WTC11 (cell line): ENCODE measurements at regions not wholly inside any gene's neighbourhood (a gene's known extent, or its start where the extent isn't known, plus 50 kb on each side); places are given as distances from the start of the nearest gene placed in this dataset.

Experiments
- ATAC-seq: fragments of 200-7000 bp; cut with Tn5 transposase; 2 replicates; pipeline ENCODE4 v1.10.0; 2021; ENCODE audit warnings: mild to moderate bottlenecking, moderate library complexity
- CTCF ChIA-PET: fragments of 300-600 bp; sonication (Branson Sonifier 250); formaldehyde crosslinking; loops from one replicate; lab custom pipeline; 2021; ENCODE audit warnings: antibody characterized with exemption; lab: Charles Lee
- POLR2A ChIA-PET: fragments of 350-600 bp; sonication (Branson Sonifier 250); formaldehyde crosslinking; loops from one replicate; lab custom pipeline; 2021; ENCODE audit warnings: antibody characterized with exemption; lab: Charles Lee
- DNase-seq: peaks from one replicate; pipeline ENCODE4 v3.0.0; 2021; ENCODE audit warnings: low spot score
- H3K27ac Mint-ChIP-seq: 2 replicates; pipeline ENCODE4 v1.8.0; 2021; ENCODE audit warnings: mixed read lengths
- H3K27me3 Mint-ChIP-seq: 2 replicates; pipeline ENCODE4 v1.8.0; 2021; ENCODE audit warnings: low read depth, mild to moderate bottlenecking, moderate library complexity, mixed read lengths
- H3K36me3 Mint-ChIP-seq: 2 replicates; pipeline ENCODE4 v1.8.0; 2021; ENCODE audit warnings: mixed read lengths
- H3K4me1 Mint-ChIP-seq: 2 replicates; pipeline ENCODE4 v1.8.0; 2022; ENCODE audit warnings: mixed read lengths
- H3K4me3 Mint-ChIP-seq: 2 replicates; pipeline ENCODE4 v1.8.0; 2021; ENCODE audit warnings: mild to moderate bottlenecking, moderate library complexity, mixed read lengths
- H3K9me3 Mint-ChIP-seq: 2 replicates; pipeline ENCODE4 v1.8.0; 2021; ENCODE audit warnings: mixed read lengths
- AFF4 ChIP-seq: sonication (generic); formaldehyde crosslinking; IDR thresholded peaks from 2 replicates; pipeline ENCODE4 v1.8.1; 2023; ENCODE audit warnings: mild to moderate bottlenecking, missing genetic modification reagents, borderline replicate concordance
- ARID4B ChIP-seq: sonication (generic); formaldehyde crosslinking; IDR thresholded peaks from 2 replicates; pipeline ENCODE4 v1.8.0; 2023; ENCODE audit warnings: missing genetic modification reagents, mild to moderate bottlenecking, borderline replicate concordance
- ATF1 ChIP-seq: sonication (generic); formaldehyde crosslinking; IDR thresholded peaks from 2 replicates; pipeline ENCODE4 v1.8.1; 2023; ENCODE audit warnings: mild to moderate bottlenecking, moderate library complexity, missing genetic modification reagents
- EMX1 ChIP-seq: fragments of 250-450 bp; sonication (Bioruptor Pico); IDR thresholded peaks from 2 replicates; pipeline ENCODE4 v1.8.0; 2021; ENCODE audit warnings: mild to moderate bottlenecking
- FOXP4 ChIP-seq: sonication (generic); formaldehyde crosslinking; IDR thresholded peaks from 2 replicates; pipeline ENCODE4 v1.8.0; 2022; ENCODE audit warnings: mild to moderate bottlenecking, missing genetic modification reagents
- IRF1 ChIP-seq: sonication (generic); formaldehyde crosslinking; IDR thresholded peaks from 2 replicates; pipeline ENCODE4 v1.8.0; 2023; ENCODE audit warnings: missing genetic modification reagents
- NFE2L1 ChIP-seq: sonication (generic); formaldehyde crosslinking; IDR thresholded peaks from 2 replicates; pipeline ENCODE4 v1.8.1; 2023; ENCODE audit warnings: missing genetic modification reagents
- NR3C1 ChIP-seq: sonication (generic); formaldehyde crosslinking; conservative IDR thresholded peaks from 2 replicates; pipeline ENCODE4 v1.8.1; 2023; ENCODE audit warnings: low read depth, mild to moderate bottlenecking, missing genetic modification reagents
- RELA ChIP-seq: sonication (generic); formaldehyde crosslinking; IDR thresholded peaks from 2 replicates; pipeline ENCODE4 v1.8.1; 2022; ENCODE audit warnings: missing genetic modification reagents, mild to moderate bottlenecking, borderline replicate concordance
- RORB ChIP-seq: fragments of 250-450 bp; sonication (Bioruptor Pico); IDR thresholded peaks from 2 replicates; pipeline ENCODE4 v1.9.0; 2021; ENCODE audit warnings: mild to moderate bottlenecking
- SMAD3 ChIP-seq: sonication (generic); formaldehyde crosslinking; IDR thresholded peaks from 2 replicates; pipeline ENCODE4 v1.8.0; 2022; ENCODE audit warnings: missing genetic modification reagents, mild to moderate bottlenecking, borderline replicate concordance
- ZMAT4 ChIP-seq: fragments of 250-450 bp; sonication (Bioruptor Pico); IDR thresholded peaks from 2 replicates; pipeline ENCODE4 v1.9.0; 2021; ENCODE audit warnings: mild to moderate bottlenecking
- ZNF138 ChIP-seq: sonication (generic); formaldehyde crosslinking; conservative IDR thresholded peaks from 2 replicates; pipeline ENCODE4 v1.8.1; 2022; ENCODE audit warnings: mild to moderate bottlenecking, moderate library complexity, missing genetic modification reagents
- ZNF512 ChIP-seq: sonication (generic); formaldehyde crosslinking; IDR thresholded peaks from 2 replicates; pipeline ENCODE4 v1.8.1; 2022; ENCODE audit warnings: missing genetic modification reagents, borderline replicate concordance
- ZNF532 ChIP-seq: fragments of 250-450 bp; sonication (Bioruptor Pico); IDR thresholded peaks from 2 replicates; pipeline ENCODE4 v1.9.0; 2021; ENCODE audit warnings: mild to moderate bottlenecking, borderline replicate concordance
- ZNF671 ChIP-seq: fragments of 250-450 bp; sonication (Bioruptor Pico); IDR thresholded peaks from 2 replicates; pipeline ENCODE4 v1.8.0; 2021; ENCODE audit warnings: mild to moderate bottlenecking

- peaks cover 4% of the 10 kb centered on the region; the same call in 1 of the 2 replicates for H3K9me3 Mint-ChIP-seq
- H3K27me3 Mint-ChIP-seq, result no peaks in the 10 kb centered on the region
- no peaks in the 10 kb centered on the region for H3K4me1 Mint-ChIP-seq
- no peak overlapping the region for H3K27ac Mint-ChIP-seq
- ChIA-PET POLR2A (no interaction called here), CTCF (no interaction called here)
- no peak for TF ChIP-seq ZNF532
- TF ChIP-seq ZNF512, result no peak
- TF ChIP-seq NFE2L1, result no peak
- TF ChIP-seq IRF1 (CRISPR knock-in tag), result no peak
- TF ChIP-seq ARID4B (CRISPR knock-in tag), result no peak
- no peak for TF ChIP-seq AFF4 (CRISPR knock-in tag)
- no peak for TF ChIP-seq ZNF671 (CRISPR knock-in tag)
- TF ChIP-seq ATF1, result no peak
- TF ChIP-seq NR3C1 (CRISPR knock-in tag), result no peak
- TF ChIP-seq SMAD3 (CRISPR knock-in tag), result no peak
- no peak for TF ChIP-seq ZMAT4 (CRISPR knock-in tag)
- no peak for TF ChIP-seq RELA (CRISPR knock-in tag)
- no peak for TF ChIP-seq ZNF138 (CRISPR knock-in tag)
- TF ChIP-seq EMX1 (CRISPR knock-in tag), result no peak
- no peak for TF ChIP-seq RORB (CRISPR knock-in tag)
- no peak for TF ChIP-seq FOXP4 (CRISPR knock-in tag)
- H3K36me3 Mint-ChIP-seq, result no peaks in the 10 kb centered on the region
- DNase-seq (no peak), ATAC-seq (no peak)
- H3K4me3 Mint-ChIP-seq, result no peak overlapping the region
Observed at GRCh38 chr20:19812696-19813095, 54.6 kb downstream of the RIN2 start.
